Memory B cell (primary cell): ENCODE measurements at regions not wholly inside any gene's neighbourhood (a gene's known extent, or its start where the extent isn't known, plus 50 kb on each side); places are given as distances from the start of the nearest gene placed in this dataset.

Experiments
- ATAC-seq: fragments of 150-1000 bp; cut with Tn5 transposase; 2 replicates; pipeline ENCODE4 v1.10.0; 2021; ENCODE audit warnings: low read depth, mild to moderate bottlenecking, moderate library complexity
- DNase-seq, 2 donors: peaks; one replicate each; pipeline ENCODE4 v3.0.0; 2022; ENCODE audit warnings: low spot score in 2 of 2
- H3K27ac Mint-ChIP-seq: one replicate; pipeline ENCODE4 v1.8.0; 2022; ENCODE audit warnings: mild to moderate bottlenecking, moderate library complexity, mixed read lengths
- H3K27me3 Mint-ChIP-seq: one replicate; pipeline ENCODE4 v1.8.0; 2022; ENCODE audit warnings: mixed read lengths
- H3K36me3 Mint-ChIP-seq: one replicate; pipeline ENCODE4 v1.8.0; 2022; ENCODE audit warnings: mild to moderate bottlenecking, mixed read lengths
- H3K4me1 Mint-ChIP-seq: one replicate; pipeline ENCODE4 v1.8.0; 2022; ENCODE audit warnings: mixed read lengths
- H3K4me3 Mint-ChIP-seq: one replicate; pipeline ENCODE4 v1.8.0; 2022; ENCODE audit warnings: mild to moderate bottlenecking, moderate library complexity, mixed read lengths
- H3K9me3 Mint-ChIP-seq: one replicate; pipeline ENCODE4 v1.8.0; 2022; ENCODE audit warnings: mixed read lengths

DNA sequence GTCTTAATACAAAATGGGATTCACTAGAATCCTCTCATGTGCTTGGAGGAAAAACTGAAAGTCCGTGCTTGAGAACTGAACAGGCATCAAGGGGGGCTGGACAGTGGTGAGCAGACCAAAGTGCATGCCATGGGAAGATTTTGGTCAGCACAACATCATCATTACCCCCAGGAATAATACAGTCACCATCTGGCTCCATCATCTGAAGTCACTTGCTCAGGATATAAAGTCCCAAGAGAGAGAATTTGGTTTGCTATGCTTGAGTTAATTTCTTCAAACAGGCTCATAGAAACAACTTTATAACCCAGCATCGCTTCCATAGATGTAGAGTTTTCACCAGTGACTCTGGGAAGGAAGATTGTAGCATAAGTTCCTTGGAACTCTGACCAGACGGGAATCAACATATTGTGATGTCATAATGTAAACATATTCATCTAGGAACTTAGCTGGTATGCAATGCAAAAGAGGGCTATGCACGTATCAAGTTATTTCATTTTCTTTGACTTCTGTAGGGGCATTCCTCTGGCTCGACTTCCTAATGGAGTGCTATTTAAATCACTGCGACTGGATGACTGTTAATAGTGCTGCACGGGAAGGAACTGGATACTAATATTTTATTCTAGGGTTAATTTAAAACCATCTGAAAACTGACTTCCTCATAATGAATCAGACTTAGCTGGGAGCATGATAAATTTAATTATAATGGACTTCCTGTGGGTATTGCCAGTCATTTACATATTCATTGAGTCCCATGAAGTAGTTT lies 145.2 kb downstream of the MTRR start:
- Mint-ChIP-seq H3K36me3 (peaks cover 4% of the 10 kb centered on the region), H3K27me3 (no peaks in the 10 kb centered on the region), H3K27ac (peak overlapping the region; percentile 60), H3K4me1 (peaks cover 21% of the 10 kb centered on the region), H3K4me3 (peak overlapping the region; percentile 59), H3K9me3 (peaks cover 3% of the 10 kb centered on the region)
- no peak for DNase-seq
- peak; percentile 76 for ATAC-seq

DNA sequence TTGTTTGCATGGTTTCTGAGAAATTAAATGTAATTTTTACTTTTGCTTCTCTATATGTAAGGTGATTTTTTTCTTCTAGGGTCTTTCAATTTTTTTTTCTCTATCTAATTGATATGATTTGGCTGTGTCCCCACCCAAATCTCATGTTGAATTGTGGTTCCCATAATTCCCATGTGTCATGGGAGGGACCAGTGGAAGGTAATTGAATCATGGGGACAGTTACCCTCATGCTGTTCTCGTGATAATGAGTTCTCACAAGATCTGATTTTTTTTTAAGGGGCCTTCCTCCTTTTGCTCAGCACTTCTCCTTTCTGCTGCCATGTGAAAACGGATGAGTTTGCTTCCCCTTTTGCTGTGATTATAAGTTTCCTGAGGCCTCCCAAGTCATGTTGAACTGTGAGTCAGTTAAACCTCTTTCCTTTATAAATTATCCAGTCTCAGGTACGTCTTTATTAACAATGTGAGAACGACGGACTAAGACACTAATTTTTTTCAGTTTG lies 150.8 kb downstream of the MTRR start:
- Mint-ChIP-seq H3K27me3 (no peaks in the 10 kb centered on the region), H3K9me3 (peaks cover 18% of the 10 kb centered on the region), H3K4me3 (no peak overlapping the region), H3K36me3 (peaks cover 6% of the 10 kb centered on the region), H3K27ac (peak overlapping the region; percentile 93), H3K4me1 (peaks cover 15% of the 10 kb centered on the region)
- ATAC-seq: peak; percentile 92
- DNase-seq: peak in 1 of 2 donors; percentile 18

DNA sequence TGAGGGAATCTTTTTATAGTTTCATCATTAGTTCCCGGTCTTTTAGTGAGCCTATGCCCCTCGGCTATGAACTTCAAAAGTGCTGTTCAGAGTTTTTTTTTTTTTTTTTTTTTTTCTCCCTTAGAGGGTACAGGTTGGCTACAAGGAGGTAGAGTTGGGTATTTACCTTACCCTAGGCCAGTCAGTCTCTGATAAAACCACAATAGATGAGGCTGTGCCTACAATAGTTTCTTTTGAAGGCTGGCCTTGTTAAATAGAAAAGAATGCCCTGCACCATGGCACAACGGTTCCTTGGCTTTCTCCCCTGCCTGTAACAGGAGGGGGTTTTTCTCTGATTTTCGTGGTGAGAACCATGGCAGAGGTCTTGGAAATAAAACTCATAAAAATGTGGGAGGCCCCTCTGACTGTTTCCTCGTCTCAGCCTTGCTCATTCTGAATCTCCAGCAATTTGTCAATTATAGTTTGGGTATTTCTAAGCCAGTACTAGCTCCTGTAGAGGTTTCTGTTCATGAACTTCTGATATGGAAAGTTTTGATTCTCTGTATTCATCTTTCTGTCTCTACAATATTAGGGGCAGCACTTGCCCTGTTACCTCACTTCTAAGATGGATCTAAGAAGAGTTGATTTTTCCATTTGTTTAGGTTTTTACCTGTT lies 152.0 kb downstream of the MTRR start:
- Mint-ChIP-seq H3K36me3 (peaks cover 6% of the 10 kb centered on the region), H3K27ac (peak overlapping the region; percentile 93), H3K4me1 (peaks cover 9% of the 10 kb centered on the region), H3K4me3 (peak overlapping the region; percentile 30), H3K27me3 (no peaks in the 10 kb centered on the region), H3K9me3 (peaks cover 18% of the 10 kb centered on the region)
- ATAC-seq (no peak), DNase-seq (no peak)

DNA sequence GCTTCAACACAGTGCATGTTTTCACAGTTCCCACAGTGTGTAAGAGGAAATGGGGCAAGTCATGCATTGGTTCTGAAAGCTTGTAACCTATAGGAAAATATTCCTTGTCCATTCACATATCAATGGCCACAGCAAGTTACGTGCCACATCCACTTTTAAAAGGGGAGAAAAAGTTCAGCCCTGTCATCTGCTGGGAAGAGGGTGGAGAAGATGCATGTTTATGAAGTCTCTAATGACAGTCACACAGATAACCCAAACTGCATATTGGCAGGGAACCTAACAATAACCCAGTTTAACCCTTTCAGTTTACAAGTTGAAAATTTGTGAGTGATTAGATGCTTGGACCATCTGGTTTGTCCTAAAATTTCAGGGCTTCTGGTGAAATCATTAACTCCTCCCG lies 159.3 kb downstream of the MTRR start:
- no peak overlapping the region for H3K27ac Mint-ChIP-seq
- ATAC-seq (no peak), DNase-seq (no peak)
- H3K4me3 Mint-ChIP-seq: no peak overlapping the region
- no peaks in the 10 kb centered on the region for H3K27me3 Mint-ChIP-seq
- no peaks in the 10 kb centered on the region for H3K36me3 Mint-ChIP-seq
- no peaks in the 10 kb centered on the region for H3K9me3 Mint-ChIP-seq
- no peaks in the 10 kb centered on the region for H3K4me1 Mint-ChIP-seq

DNA sequence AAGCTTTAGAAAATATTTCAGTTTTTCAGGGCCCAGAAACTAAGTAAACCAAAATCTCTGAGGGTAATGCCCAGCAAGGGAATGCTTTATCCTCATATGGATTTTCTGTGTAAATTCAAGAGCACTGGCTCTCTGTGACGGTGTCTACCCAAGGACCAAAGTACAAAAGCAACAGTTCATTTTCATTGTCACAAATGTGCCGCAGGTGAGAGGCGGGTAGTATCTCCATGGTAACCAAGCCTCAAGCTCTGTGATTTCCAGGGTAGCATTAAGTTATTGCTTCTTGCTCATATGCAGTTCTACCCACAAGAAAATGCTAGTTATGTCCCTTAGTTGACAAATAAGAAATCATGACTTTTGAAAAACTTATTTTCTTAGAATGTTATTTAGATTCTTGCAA lies 164.3 kb downstream of the MTRR start:
- no peak overlapping the region for H3K27ac Mint-ChIP-seq
- ATAC-seq: no peak
- H3K9me3 Mint-ChIP-seq: no peaks in the 10 kb centered on the region
- no peaks in the 10 kb centered on the region for H3K4me1 Mint-ChIP-seq
- no peak for DNase-seq
- no peaks in the 10 kb centered on the region for H3K27me3 Mint-ChIP-seq
- no peaks in the 10 kb centered on the region for H3K36me3 Mint-ChIP-seq
- no peak overlapping the region for H3K4me3 Mint-ChIP-seq

DNA sequence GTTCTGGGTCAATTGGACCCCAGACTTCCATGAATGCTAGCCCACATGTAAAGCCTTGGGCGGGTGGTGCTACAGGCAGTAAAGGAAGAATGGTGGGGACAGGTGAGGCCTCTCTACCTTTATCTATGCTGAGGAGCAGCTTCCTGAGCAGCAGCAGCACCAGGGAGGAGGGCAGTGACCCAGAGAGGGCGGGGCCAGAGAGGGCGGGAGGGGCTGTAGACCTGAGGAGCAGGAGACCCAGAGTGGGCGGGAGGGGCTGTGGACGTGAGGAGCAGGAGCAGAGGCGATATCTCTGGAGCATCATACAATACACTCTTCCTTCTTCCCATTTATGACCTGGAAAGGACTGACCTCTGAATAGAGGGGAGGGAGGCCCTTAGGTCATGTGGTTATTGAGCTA lies 165.9 kb downstream of the MTRR start:
- Mint-ChIP-seq H3K4me1 (no peaks in the 10 kb centered on the region), H3K27me3 (no peaks in the 10 kb centered on the region), H3K27ac (no peak overlapping the region), H3K9me3 (peaks cover 2% of the 10 kb centered on the region), H3K4me3 (no peak overlapping the region), H3K36me3 (no peaks in the 10 kb centered on the region)
- no peak for ATAC-seq
- no peak for DNase-seq

DNA sequence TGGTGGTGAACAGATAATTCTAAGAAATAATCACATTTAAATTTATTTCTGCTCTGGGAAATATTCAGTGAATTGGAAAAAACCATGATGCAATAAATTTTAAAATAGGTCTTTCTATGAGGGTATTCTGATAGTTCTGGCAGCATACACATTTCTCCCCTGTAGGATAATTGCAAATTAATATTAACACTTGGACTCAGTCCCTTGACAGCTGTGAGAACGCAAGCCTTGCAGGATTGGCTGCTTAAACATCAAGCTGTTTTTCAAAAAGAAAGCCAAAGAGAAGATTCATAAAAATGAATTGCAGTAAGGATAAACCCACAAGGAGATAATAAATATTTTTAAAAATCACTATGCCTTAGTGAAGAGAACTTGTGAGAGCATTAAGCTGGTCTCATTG lies 180.0 kb downstream of the MTRR start:
- H3K4me3 Mint-ChIP-seq: no peak overlapping the region
- no peaks in the 10 kb centered on the region for H3K27me3 Mint-ChIP-seq
- DNase-seq: no peak
- H3K36me3 Mint-ChIP-seq: peaks cover 5% of the 10 kb centered on the region
- peaks cover 13% of the 10 kb centered on the region for H3K9me3 Mint-ChIP-seq
- H3K4me1 Mint-ChIP-seq: peaks cover 5% of the 10 kb centered on the region
- ATAC-seq: no peak
- H3K27ac Mint-ChIP-seq: no peak overlapping the region

DNA sequence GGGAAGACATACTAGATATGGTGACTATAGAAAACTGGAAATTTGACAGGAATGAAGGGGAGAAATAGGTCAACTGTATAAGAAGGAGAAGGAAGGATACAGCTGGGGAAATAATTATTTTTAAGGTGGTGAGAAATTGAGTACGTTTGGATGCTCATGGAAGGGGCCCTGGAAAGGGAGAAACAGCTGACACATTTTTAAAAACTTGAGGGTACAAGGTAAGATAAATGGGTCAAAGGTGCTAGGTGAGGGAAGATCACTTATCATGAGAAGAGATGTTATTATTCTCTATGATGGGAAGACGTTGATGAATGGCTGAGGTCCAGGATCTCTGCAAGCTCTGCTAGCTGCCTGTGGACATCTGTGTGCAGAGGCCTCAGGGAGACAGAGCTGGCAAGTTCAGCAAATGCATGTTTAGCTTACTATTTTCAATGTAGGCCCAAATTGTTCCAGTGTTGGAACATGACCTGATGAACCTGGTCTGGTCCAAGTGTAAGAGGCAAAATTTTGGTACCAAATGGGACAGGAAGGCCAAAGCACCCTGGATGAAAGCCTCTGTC lies 181.7 kb downstream of the MTRR start:
- H3K4me3 Mint-ChIP-seq: no peak overlapping the region
- H3K9me3 Mint-ChIP-seq: peaks cover 13% of the 10 kb centered on the region
- no peak overlapping the region for H3K27ac Mint-ChIP-seq
- ATAC-seq (no peak), DNase-seq (no peak)
- no peaks in the 10 kb centered on the region for H3K27me3 Mint-ChIP-seq
- peaks cover 5% of the 10 kb centered on the region for H3K4me1 Mint-ChIP-seq
- H3K36me3 Mint-ChIP-seq: peaks cover 5% of the 10 kb centered on the region

DNA sequence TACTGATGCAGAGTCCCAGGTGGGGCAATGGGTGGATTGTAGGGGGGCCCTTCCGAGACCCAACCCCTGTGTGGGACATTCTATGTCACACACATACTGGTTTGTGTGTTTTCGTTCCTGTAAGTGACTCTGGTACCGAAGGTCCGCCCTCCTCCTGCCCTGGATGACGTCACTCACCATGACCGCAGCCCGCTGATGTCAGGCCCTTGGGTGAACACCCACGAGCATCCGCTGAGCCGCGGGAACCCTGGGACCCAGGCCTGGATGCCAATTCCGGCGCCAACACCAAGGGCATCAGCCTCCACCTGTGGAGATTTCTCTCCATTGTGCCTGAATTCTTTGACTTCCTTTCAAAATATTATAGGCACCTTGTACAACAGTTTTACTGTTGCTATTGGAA lies 184.3 kb downstream of the MTRR start:
- peaks cover 13% of the 10 kb centered on the region for H3K9me3 Mint-ChIP-seq
- DNase-seq: no peak
- peaks cover 5% of the 10 kb centered on the region for H3K36me3 Mint-ChIP-seq
- peaks cover 3% of the 10 kb centered on the region for H3K27me3 Mint-ChIP-seq
- H3K27ac Mint-ChIP-seq: no peak overlapping the region
- ATAC-seq: no peak
- peaks cover 5% of the 10 kb centered on the region for H3K4me1 Mint-ChIP-seq
- H3K4me3 Mint-ChIP-seq: no peak overlapping the region

DNA sequence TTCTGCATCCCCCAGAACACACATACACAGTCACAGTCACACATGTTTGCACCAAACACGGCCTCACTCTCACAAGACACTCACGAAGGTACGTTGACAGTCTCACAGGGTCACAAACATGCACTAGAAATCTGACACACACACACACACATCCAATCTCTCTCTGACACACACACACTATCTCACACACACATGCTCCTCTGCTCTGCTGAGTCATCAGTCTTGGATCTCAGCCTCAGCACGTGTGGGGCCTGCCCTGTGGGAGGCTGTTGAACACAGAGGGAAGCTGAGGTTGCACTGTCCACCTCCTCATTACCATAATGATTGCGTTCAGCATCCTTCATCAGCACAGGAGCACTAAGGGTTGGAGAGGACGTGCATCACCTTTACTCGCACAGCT lies 188.8 kb downstream of the MTRR start:
- Mint-ChIP-seq H3K4me3 (no peak overlapping the region), H3K9me3 (no peaks in the 10 kb centered on the region), H3K27ac (no peak overlapping the region), H3K36me3 (no peaks in the 10 kb centered on the region), H3K27me3 (peaks cover 3% of the 10 kb centered on the region), H3K4me1 (peaks cover 15% of the 10 kb centered on the region)
- ATAC-seq (no peak), DNase-seq (no peak)

DNA sequence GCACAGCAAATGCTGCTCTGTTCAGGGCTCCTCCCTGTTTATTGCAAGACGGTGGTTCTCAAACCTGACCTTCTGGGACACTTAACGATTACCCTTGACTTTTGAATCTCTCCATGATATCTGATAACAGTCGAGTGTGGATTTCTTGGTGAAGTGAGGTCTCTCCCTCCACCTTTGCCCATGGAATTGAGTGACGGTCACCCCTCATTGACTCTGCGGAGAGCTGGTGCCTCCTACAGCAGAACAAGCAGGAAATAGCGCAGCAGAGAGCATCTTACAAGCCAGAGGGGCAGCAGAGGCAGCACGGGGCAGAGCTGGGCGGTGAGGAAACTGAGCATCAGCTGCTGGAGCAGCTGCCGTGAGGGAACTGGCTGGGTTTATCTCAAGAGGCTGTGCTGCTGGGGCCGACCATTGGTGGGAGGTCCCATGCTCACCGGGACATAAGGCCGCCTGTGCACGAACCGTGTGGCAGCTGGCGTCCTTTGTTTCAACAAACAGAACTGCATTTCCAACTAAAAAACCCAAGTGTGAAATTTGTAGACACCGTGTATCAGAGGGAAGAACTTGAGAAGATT lies 189.8 kb downstream of the MTRR start:
- H3K4me1 Mint-ChIP-seq: peaks cover 15% of the 10 kb centered on the region
- H3K4me3 Mint-ChIP-seq: no peak overlapping the region
- no peak overlapping the region for H3K27ac Mint-ChIP-seq
- H3K27me3 Mint-ChIP-seq: peaks cover 3% of the 10 kb centered on the region
- no peaks in the 10 kb centered on the region for H3K9me3 Mint-ChIP-seq
- ATAC-seq (no peak), DNase-seq (no peak)
- no peaks in the 10 kb centered on the region for H3K36me3 Mint-ChIP-seq

DNA sequence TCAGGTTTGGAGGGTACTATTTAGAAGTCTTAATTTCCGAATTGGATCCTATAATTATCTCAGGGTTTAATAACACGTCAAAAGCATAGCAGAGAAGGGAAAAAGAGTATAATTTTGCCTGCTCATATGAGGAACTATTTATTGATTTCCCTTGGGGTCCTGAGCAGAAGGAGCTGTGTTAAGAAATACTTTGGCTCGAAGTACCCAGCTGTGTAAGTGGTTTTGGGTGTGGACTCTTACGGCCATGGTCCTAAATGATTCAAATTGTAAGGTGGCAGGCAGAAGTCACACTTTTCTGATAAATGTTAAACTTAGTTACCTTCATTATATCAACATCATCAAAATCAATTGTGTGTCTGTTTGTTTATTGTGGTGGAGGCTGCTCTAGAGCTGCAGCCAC lies 190.4 kb downstream of the MTRR start:
- peaks cover 6% of the 10 kb centered on the region for H3K27me3 Mint-ChIP-seq
- DNase-seq (no peak), ATAC-seq (no peak)
- no peak overlapping the region for H3K27ac Mint-ChIP-seq
- H3K4me3 Mint-ChIP-seq: no peak overlapping the region
- H3K4me1 Mint-ChIP-seq: peaks cover 15% of the 10 kb centered on the region
- no peaks in the 10 kb centered on the region for H3K9me3 Mint-ChIP-seq
- H3K36me3 Mint-ChIP-seq: no peaks in the 10 kb centered on the region

DNA sequence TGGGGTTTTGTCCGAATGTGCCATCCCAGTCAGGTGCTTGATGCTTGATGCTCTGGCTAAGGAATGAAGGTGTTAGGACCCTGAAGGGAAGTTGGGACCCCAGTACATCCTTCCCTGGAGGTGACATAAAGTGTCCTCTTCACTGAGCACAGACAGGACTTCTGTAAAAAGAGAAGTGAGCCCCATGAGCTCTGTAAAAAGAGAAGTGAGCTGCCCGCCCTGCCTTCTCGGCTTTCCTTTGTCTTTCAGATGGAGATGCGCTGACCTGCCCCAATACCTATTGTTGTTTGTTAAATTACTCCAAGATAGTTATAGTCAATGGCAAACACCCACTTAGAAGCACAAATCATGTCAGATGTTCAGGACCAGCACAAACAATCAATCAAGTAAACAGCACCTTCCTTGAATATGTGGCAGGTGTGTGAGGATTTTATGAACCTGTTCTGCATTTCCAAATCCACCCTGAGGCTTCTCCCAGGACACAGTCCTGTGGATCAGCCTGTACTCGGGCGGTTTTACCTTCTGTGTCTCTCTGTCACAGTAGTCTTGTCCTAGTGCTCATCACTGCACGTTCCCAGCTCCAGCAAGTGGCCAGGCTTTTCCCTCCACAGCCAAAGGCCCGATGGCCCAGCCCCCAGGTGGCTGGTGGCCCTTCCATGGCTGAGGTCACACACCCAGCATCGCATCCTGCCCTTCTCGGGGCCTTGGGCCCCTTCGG lies 191.4 kb downstream of the MTRR start:
- Mint-ChIP-seq H3K4me1 (peaks cover 15% of the 10 kb centered on the region), H3K4me3 (peak overlapping the region; percentile 40), H3K36me3 (no peaks in the 10 kb centered on the region), H3K27ac (no peak overlapping the region), H3K9me3 (no peaks in the 10 kb centered on the region), H3K27me3 (peaks cover 6% of the 10 kb centered on the region)
- DNase-seq (peak in 1 of 2 donors; percentile 15), ATAC-seq (peak; percentile 92)
